NOMO-1 treated with DMSO at 0.1 percent for 48 hours (cell line): ENCODE measurements at regions not wholly inside any gene's neighbourhood (a gene's known extent, or its start where the extent isn't known, plus 50 kb on each side); places are given as distances from the start of the nearest gene placed in this dataset.

ENCODE experiments used
- DNase-seq: peaks from one replicate; lab custom pipeline; 2025; ENCODE audit not compliant: unreplicated experiment; lab: John Stamatoyannopoulos, UW

GRCh38 chrX:2608638-2609430 is 82.3 kb upstream of the CD99 start:
- no peak for DNase-seq

- no peak for DNase-seq
These were observed 84.0 kb upstream of the CD99 start for GRCh38 chrX:2607113-2607512.

GRCh38 chrX:2600564-2600963 is 90.5 kb upstream of the CD99 start:
- DNase-seq, result no peak

GRCh38 chrX:2596555-2597255 is 94.4 kb upstream of the CD99 start:
- no peak for DNase-seq

GRCh38 chrX:2596045-2596444 is 95.0 kb upstream of the CD99 start:
- DNase-seq, result no peak

GRCh38 chrX:2595258-2595657 is 94.5 kb upstream of the DHRSX start:
- DNase-seq, result no peak

- DNase-seq, result no peak
These were observed 93.7 kb upstream of the DHRSX start for GRCh38 chrX:2594491-2594890.

- DNase-seq, result no peak
These were observed 91.5 kb upstream of the DHRSX start for GRCh38 chrX:2592279-2592678.

- no peak for DNase-seq
These were observed 88.6 kb upstream of the DHRSX start for GRCh38 chrX:2589186-2590020.

GRCh38 chrX:2588049-2588448 is 87.3 kb upstream of the DHRSX start:
- DNase-seq, result no peak

- no peak for DNase-seq
These were observed 86.4 kb upstream of the DHRSX start for GRCh38 chrX:2587146-2587545.

GRCh38 chrX:2585158-2585470 is 84.3 kb upstream of the DHRSX start:
- DNase-seq, result no peak

- DNase-seq, result no peak
These were observed 83.7 kb upstream of the DHRSX start for GRCh38 chrX:2584251-2585157.

GRCh38 chrX:2583194-2584162 is 82.7 kb upstream of the DHRSX start:
- no peak for DNase-seq

GRCh38 chrX:2582667-2583066 is 81.9 kb upstream of the DHRSX start:
- DNase-seq, result no peak

GRCh38 chrX:2581296-2581695 is 80.5 kb upstream of the DHRSX start:
- no peak for DNase-seq

GRCh38 chrX:2578864-2579263 is 78.1 kb upstream of the DHRSX start:
- DNase-seq, result no peak

- no peak for DNase-seq
These were observed 77.2 kb upstream of the DHRSX start for GRCh38 chrX:2577844-2578466.

GRCh38 chrX:2576793-2577192 is 76.0 kb upstream of the DHRSX start:
- no peak for DNase-seq
